IMR-90 (cell line): ENCODE measurements at regions not wholly inside any gene's neighbourhood (a gene's known extent, or its start where the extent isn't known, plus 50 kb on each side); places are given as distances from the start of the nearest gene placed in this dataset.

Experiments
- ATAC-seq: fragments of 200-7000 bp; cut with Tn5 transposase; 2 replicates; pipeline ENCODE4 v1.9.1; 2020; ENCODE audit warnings: low read depth, mild to moderate bottlenecking, moderate library complexity
- BruUV-seq: library from RNA; stranded (reverse); fragments of 400-500 nt; replicated peaks from 2 replicates; lab custom pipeline; 2021; lab: Mats Ljungman, UMichigan
- CTCF ChIA-PET: fragments of 300-600 bp; formaldehyde crosslinking; extraction: SDS; loops from one replicate; lab custom pipeline; 2021; ENCODE audit warnings: antibody characterized with exemption; lab: Yijun Ruan, JAX
- POLR2A ChIA-PET: fragments of 300-600 bp; sonication (Branson Sonifier 250); formaldehyde crosslinking; loops from one replicate; lab custom pipeline; 2022; ENCODE audit warnings: antibody characterized with exemption; ENCODE audit not compliant: unreplicated experiment; lab: Charles Lee
- DNase-seq: peaks from one replicate; pipeline ENCODE4 v3.0.0; 2013
- H2AFZ ChIP-seq: replicated peaks from 2 replicates; pipeline ENCODE3; 2013; ENCODE audit warnings: low read length, mild to moderate bottlenecking; ENCODE audit not compliant: poor library complexity
- H2AK5ac ChIP-seq: 2 replicates; pipeline ENCODE4 v1.6.1; 2013; ENCODE audit warnings: low read depth, low read length, inconsistent platforms
- H2AK9ac ChIP-seq: replicated peaks from 2 replicates; pipeline ENCODE3; 2013; ENCODE audit warnings: mild to moderate bottlenecking, low read depth, low read length, moderate library complexity; ENCODE audit not compliant: poor library complexity
- H2BK120ac ChIP-seq: 2 replicates; pipeline ENCODE4 v1.6.1; 2013; ENCODE audit warnings: low read depth, low read length, inconsistent platforms
- H2BK15ac ChIP-seq: 3 replicates; pipeline ENCODE4 v1.6.1; 2013; ENCODE audit warnings: low read depth, low read length, inconsistent platforms
- H2BK20ac ChIP-seq: 2 replicates; pipeline ENCODE4 v1.6.1; 2013; ENCODE audit warnings: low read depth, mild to moderate bottlenecking, inconsistent platforms, low read length, moderate library complexity
- H2BK5ac ChIP-seq: 2 replicates; pipeline ENCODE4 v1.6.1; 2013; ENCODE audit warnings: mild to moderate bottlenecking, low read depth, low read length, inconsistent platforms; ENCODE audit not compliant: poor library complexity, severe bottlenecking
- H3K14ac ChIP-seq: replicated peaks from 2 replicates; pipeline ENCODE4 v1.6.1; 2013; ENCODE audit warnings: low read depth, low read length, inconsistent platforms
- H3K18ac ChIP-seq: 2 replicates; pipeline ENCODE4 v1.6.1; 2013; ENCODE audit warnings: low read depth, low read length, control low read depth
- H3K23ac ChIP-seq: 2 replicates; pipeline ENCODE4 v1.6.1; 2013; ENCODE audit warnings: low read depth, low read length, inconsistent platforms
- H3K27ac ChIP-seq: 2 replicates; pipeline ENCODE4 v1.5.1; 2013; ENCODE audit warnings: mild to moderate bottlenecking, control low read depth, low read length; ENCODE audit not compliant: insufficient read depth
- H3K27me3 ChIP-seq: 2 replicates; pipeline ENCODE4 v1.6.1; 2013; ENCODE audit warnings: low read length; ENCODE audit not compliant: control insufficient read depth, insufficient read depth
- H3K36me3 ChIP-seq: 2 replicates; pipeline ENCODE4 v1.6.1; 2013; ENCODE audit warnings: low read length, mixed read lengths; ENCODE audit not compliant: control insufficient read depth, insufficient read depth
- H3K4ac ChIP-seq: 2 replicates; pipeline ENCODE4 v1.6.1; 2013; ENCODE audit warnings: low read depth, low read length, inconsistent platforms
- H3K4me1 ChIP-seq: 2 replicates; pipeline ENCODE4 v1.6.1; 2013; ENCODE audit warnings: low read length, mixed read lengths; ENCODE audit not compliant: control insufficient read depth, insufficient read depth
- H3K4me2 ChIP-seq: 2 replicates; pipeline ENCODE4 v1.6.1; 2013; ENCODE audit warnings: low read depth, mild to moderate bottlenecking, control low read depth, low read length, moderate library complexity
- H3K4me3 ChIP-seq: 2 replicates; pipeline ENCODE4 v1.5.1; 2013; ENCODE audit warnings: low read depth, mild to moderate bottlenecking, control low read depth, low read length, moderate library complexity; ENCODE audit not compliant: insufficient read depth
- H3K56ac ChIP-seq: 2 replicates; pipeline ENCODE4 v1.6.1; 2013; ENCODE audit warnings: low read length, inconsistent platforms; ENCODE audit not compliant: insufficient read depth; ENCODE audit errors: extremely low read depth
- H3K79me1 ChIP-seq, 2 experiments: 2 replicates each; pipeline ENCODE4 v1.6.1; 2013; ENCODE audit warnings: low read length in 2 of 2, inconsistent platforms in 1 of 2, low read depth in 1 of 2
- H3K9ac ChIP-seq: 2 replicates; pipeline ENCODE4 v1.6.1; 2013; ENCODE audit warnings: low read depth, low read length, control low read depth
- H3K9me1 ChIP-seq: 2 replicates; pipeline ENCODE4 v1.6.1; 2013; ENCODE audit warnings: low read length, inconsistent platforms; ENCODE audit not compliant: insufficient read depth
- H3K9me3 ChIP-seq: 2 replicates; pipeline ENCODE4 v1.6.1; 2013; ENCODE audit warnings: low read length; ENCODE audit not compliant: control insufficient read depth, insufficient read depth
- H4K20me1 ChIP-seq: 2 replicates; pipeline ENCODE4 v1.6.1; 2013; ENCODE audit warnings: low read length, inconsistent platforms; ENCODE audit not compliant: insufficient read depth
- H4K5ac ChIP-seq: 2 replicates; pipeline ENCODE4 v1.6.1; 2013; ENCODE audit warnings: mild to moderate bottlenecking, low read depth, low read length, control low read depth
- H4K8ac ChIP-seq, 2 experiments: 2 replicates each; pipeline ENCODE4 v1.6.1; 2013; ENCODE audit warnings: low read depth in 2 of 2, low read length in 2 of 2, control low read depth in 1 of 2, inconsistent platforms in 1 of 2
- H4K91ac ChIP-seq: 2 replicates; pipeline ENCODE4 v1.6.1; 2013; ENCODE audit warnings: low read depth, low read length, inconsistent platforms; ENCODE audit not compliant: insufficient read depth
- CTCF ChIP-seq: conservative IDR thresholded peaks from 2 replicates; pipeline ENCODE4 v1.5.1; 2012; ENCODE audit warnings: mild to moderate bottlenecking, low read depth, low read length, improper control_type of control experiment
- MAFK ChIP-seq: IDR thresholded peaks from 2 replicates; pipeline ENCODE4 v1.6.1; 2012; ENCODE audit warnings: low read depth, low read length, improper control_type of control experiment
- MXI1 ChIP-seq: IDR thresholded peaks from 2 replicates; pipeline ENCODE4 v1.6.1; 2012; ENCODE audit warnings: low read depth, mild to moderate bottlenecking, low read length, moderate library complexity, borderline replicate concordance
- POLR2A ChIP-seq: IDR thresholded peaks from 2 replicates; pipeline ENCODE4 v1.6.1; 2012; ENCODE audit warnings: mild to moderate bottlenecking, low read depth, low read length
- WGBS, 2 experiments: methylation state at CpG; one replicate each; pipeline versions ENCODE4 v1.1.5 to v1.1.7; 2013; ENCODE audit warnings: missing lambda C conversion rate in 2 of 2; ENCODE audit not compliant: insufficient read length in 1 of 2; ENCODE audit errors: extremely low coverage in 2 of 2; 5-methylcytosine and 5-hydroxymethylcytosine counted together
- dilution Hi-C: fragments of 300-500 bp; cut with HindIII; formaldehyde crosslinking; loops from one replicate; pipeline ENCODE4 v1.14.3; 2018; ENCODE audit warnings: low sequenced_read_pairs; ENCODE audit not compliant: unreplicated experiment
- in situ Hi-C: fragments of 300-500 bp; cut with MboI; formaldehyde crosslinking; loops from 3 replicates; pipeline ENCODE4 v1.14.3; 2019; ENCODE audit warnings: low sequenced_read_pairs, inconsistent platforms, mixed read lengths
- intact Hi-C: fragments of 100-400 bp; cut with micrococcal nuclease; formaldehyde crosslinking; loops from 2 replicates; pipeline ENCODE4 v1.10.0; 2022

- DNase-seq (no peak), ATAC-seq (no peak)
- BruUV-seq, result no TSS peak
- no CpG with 5 or more reads among the region's 2 CpGs for WGBS, 2 experiments
- POLR2A ChIA-PET, result no interaction called here
- Histone ChIP-seq H2BK5ac (no peak overlapping the region), H2BK120ac (no peak overlapping the region), H4K5ac (no peak overlapping the region), H2BK20ac (no peak overlapping the region), H3K9ac (no peak overlapping the region), H3K4ac (no peak overlapping the region), H2AFZ (no peak overlapping the region), H3K79me1 (no peaks in the 10 kb centered on the region), H3K4me1 (no peaks in the 10 kb centered on the region), H4K8ac (no peak overlapping the region), H3K9me1 (no peaks in the 10 kb centered on the region), H3K56ac (no peak overlapping the region), H2AK9ac (no peak overlapping the region), H4K91ac (no peak overlapping the region), H3K9me3 (no peaks in the 10 kb centered on the region), H2AK5ac (no peak overlapping the region), H3K27me3 (no peaks in the 10 kb centered on the region), H3K36me3 (no peaks in the 10 kb centered on the region), H2BK15ac (no peak overlapping the region), H3K18ac (no peak overlapping the region), H3K4me3 (no peak overlapping the region), H3K23ac (no peak overlapping the region), H3K14ac (no peak overlapping the region), H3K4me2 (no peak overlapping the region), H3K27ac (no peak overlapping the region), H4K20me1 (no peaks in the 10 kb centered on the region)
- dilution Hi-C loops, result no loop called here
- intact Hi-C loops, result no loop called here
- in situ Hi-C loops, result no loop called here
- CTCF ChIA-PET, result interaction anchor here (0.8 kb wide), 1 partner anchor 23 kb away, joined by 3 read pairs; no protein-coding TSS in a partner anchor
- no peak for TF ChIP-seq MXI1
- no peak for TF ChIP-seq CTCF
- TF ChIP-seq POLR2A, result no peak
- 0 out of 2 replicates have a peak, but pooled peaks have one; percentile 11 for TF ChIP-seq MAFK
Measured at GRCh38 chr13:38528986-38529385, 157.9 kb upstream of the FREM2 start.
